ENCODE measurements at regions not wholly inside any gene's neighbourhood (a gene's known extent, or its start where the extent isn't known, plus 50 kb on each side); places are given as distances from the start of the nearest gene placed in this dataset.
"Not testable (repeated sequence)": the region's sequence is repeated elsewhere in the genome, so short reads cannot be mapped to it uniquely, and the experiment has no call there.

- DNase-seq (ENCODE audit: low read depth in 4 of 4, low spot score in 3 of 4): no peak
Measured at GRCh38 chr6:118719351-118720124, 68.1 kb upstream of the CEP85L start.

- DNase-seq (ENCODE audit: low read depth in 4 of 4, low spot score in 3 of 4): no peak
Measured at GRCh38 chr6:118718903-118719302, 67.5 kb upstream of the CEP85L start.

DNA sequence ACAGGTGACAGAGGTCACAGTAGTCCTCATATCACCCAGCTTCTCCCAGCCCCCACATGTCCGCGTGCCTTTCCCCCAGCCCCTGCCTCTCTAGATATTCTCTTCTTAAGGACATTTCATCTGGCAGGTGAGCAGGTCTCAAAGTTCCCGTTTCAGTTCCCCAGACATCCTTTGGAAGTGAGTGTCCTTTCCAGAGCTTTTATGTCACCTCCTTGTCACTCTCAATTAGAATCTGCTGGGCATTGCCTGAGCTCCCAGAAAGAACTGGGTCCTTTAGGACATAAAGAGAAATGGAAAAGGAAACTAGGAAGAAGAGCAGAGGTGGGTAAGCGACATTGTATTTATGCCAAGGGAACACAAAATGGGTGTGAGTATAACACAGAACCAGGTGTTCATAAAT, 66.9 kb upstream of the CEP85L start:
- no peak for DNase-seq (ENCODE audit: low read depth in 4 of 4, low spot score in 3 of 4)

DNA sequence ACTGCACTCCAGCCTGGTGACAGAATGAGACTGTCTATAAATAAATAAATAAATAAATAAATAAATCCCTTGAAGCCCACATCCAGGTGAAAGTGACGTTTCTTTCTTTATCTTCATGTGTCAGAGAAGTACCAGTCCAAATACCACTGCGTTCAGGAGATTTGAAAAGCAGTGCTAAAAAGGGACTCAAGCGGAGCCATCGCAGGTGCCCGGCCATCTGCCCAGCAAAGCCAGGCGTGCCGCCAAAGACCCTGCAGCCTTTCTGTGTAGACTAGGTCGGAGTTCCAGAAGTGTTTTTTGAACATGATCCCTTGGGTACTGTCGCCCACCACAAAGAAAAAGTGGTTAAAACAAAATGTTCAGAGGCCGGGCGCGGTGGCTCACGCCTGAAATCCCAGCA, 65.7 kb upstream of the CEP85L start:
- DNase-seq (ENCODE audit: low read depth in 4 of 4, low spot score in 3 of 4): no peak

GRCh38 chr6:118715907-118716306, 64.5 kb upstream of the CEP85L start:
- DNase-seq (ENCODE audit: low read depth in 4 of 4, low spot score in 3 of 4): not testable (repeated sequence)

GRCh38 chr6:118715376-118715775, 64.0 kb upstream of the CEP85L start:
- DNase-seq (ENCODE audit: low read depth in 4 of 4, low spot score in 3 of 4): no peak

DNA sequence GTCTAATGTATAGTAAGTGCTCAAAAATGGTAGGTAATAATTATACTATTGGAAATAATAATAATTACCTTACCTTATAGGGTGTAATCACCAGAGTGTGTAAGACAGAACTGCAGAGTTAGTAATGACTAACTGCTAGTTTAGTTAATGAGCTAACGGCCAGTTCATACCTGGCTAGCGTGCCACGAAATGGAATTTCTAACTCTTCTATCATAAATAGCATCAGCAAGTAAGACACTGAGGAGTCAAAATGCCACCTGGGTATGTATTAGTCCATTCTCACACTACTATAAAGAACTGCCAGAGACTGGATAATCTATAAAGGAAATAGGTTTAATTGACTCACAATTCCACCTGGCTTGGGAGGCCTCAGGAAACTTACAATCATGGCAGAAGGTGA, 63.4 kb upstream of the CEP85L start:
- no peak for DNase-seq (ENCODE audit: low read depth in 4 of 4, low spot score in 3 of 4)

- no peak for DNase-seq (ENCODE audit: low read depth in 4 of 4, low spot score in 3 of 4)
Measured at GRCh38 chr6:118712969-118713368, 61.6 kb upstream of the CEP85L start.

- DNase-seq (ENCODE audit: low read depth in 4 of 4, low spot score in 3 of 4): no peak
Measured at GRCh38 chr6:118710616-118711015, 59.2 kb upstream of the CEP85L start.

GRCh38 chr6:118709859-118710350, 58.5 kb upstream of the CEP85L start:
- peak in 2 of 4 donors; percentile 10 to 12 for DNase-seq (ENCODE audit: low read depth in 4 of 4, low spot score in 3 of 4)

DNA sequence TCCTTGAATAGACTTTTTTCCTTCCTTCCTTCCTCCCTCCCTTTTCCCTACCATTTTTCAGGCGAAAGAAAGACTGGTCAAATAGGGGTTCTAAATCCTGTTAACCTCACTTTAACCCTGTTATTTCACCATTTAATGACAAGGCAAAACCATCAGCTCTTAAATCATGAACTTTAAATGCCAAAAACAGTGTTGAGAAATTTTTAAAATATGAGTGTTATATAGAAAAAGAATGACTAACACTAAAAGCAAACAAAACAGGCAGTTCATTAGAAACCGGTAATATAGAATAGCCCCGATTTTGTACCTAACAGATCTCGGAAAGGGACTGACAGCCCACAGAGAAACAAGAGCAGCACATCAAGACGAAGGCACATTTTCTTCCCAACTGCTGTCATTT, 57.4 kb upstream of the CEP85L start:
- DNase-seq (ENCODE audit: low read depth in 4 of 4, low spot score in 3 of 4): no peak

DNA sequence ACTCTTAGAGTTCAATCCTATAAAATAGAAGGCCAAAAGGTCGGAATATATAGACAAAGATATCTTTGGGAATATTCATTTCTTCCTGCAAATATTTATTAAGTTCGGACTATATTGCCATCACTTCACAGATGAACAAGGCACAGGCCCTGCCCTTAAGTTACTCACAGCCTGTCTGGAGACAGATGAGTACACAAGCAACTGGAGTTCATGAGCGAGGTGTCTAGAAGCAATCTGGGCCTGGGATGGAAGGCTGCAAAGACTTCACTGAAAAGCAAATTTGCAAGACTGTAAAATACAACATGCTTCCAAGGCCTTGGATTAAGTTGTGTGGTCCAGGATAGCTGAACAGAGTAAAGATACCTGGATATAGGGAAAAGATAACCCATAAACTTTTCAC, 56.7 kb upstream of the CEP85L start:
- no peak for DNase-seq (ENCODE audit: low read depth in 4 of 4, low spot score in 3 of 4)

GRCh38 chr6:118706702-118707101, 55.3 kb upstream of the CEP85L start:
- no peak for DNase-seq (ENCODE audit: low read depth in 4 of 4, low spot score in 3 of 4)

DNA sequence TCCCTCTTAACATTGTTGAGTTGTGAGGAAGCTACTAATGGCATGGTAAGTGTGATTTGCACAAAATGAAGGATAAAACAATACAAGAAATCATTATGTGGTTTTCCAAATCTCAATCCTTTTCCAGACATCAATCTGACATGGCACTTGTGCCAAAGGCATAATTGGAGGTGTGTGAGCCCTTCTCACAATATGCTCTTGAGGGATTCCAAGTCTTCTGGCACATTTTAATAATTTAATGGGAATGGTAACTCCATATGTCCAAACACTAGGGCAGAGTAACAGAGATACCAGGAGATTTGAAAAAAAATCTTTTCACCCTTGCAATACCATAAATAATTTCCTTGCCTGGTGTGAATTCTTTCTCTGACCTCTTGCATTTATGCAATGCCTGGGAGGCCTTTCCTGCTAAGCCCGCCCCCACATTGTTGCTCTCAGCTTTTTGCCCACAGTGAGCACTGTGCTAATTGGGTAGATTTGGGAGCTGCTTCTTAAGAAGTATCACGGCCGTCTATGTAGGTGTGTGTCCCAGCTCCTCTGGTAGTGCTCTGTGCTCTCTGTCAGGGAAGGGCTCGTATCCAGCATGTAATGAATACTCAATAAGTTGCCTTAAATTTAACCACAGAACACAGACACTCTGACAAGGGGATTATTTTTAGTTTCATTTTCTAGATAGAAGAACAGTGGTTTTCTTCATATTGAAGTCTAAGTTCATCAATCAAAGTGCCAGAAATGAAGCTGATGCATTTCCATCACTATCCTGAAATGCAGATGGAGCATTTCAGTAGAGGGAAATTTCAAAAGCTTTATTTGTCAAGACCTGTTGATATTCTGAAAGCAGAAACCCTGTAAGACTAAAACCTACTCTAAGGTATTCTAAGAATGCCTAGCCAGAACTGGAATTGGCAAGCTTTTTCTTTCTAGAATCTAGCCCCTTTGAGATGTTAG, 54.4 kb upstream of the CEP85L start:
- no peak for DNase-seq (ENCODE audit: low read depth in 4 of 4, low spot score in 3 of 4)

- DNase-seq (ENCODE audit: low read depth in 4 of 4, low spot score in 3 of 4): no peak
Measured at GRCh38 chr6:118704915-118705314, 53.5 kb upstream of the CEP85L start.

DNA sequence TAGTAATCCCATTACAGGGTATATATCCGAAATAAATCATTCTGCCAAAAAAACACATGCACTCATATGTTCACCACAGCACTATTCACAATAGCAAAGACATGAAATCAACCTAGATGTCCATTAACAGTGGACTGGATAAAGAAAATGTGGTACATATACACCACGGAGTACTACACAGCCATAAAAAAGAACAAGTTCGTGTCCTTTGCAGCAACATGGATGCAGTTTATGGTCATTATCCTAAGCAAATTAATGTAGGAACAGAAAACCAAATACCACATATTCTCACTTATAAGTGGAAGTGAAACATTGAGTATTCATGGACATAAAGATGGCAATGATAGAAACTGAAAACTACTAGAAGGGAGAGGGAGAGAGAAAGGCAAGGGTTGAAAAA, 49.9 kb upstream of the CEP85L start:
- DNase-seq (ENCODE audit: low read depth in 4 of 4, low spot score in 3 of 4): not testable (repeated sequence)
